NCI-H2171 (cell line): ENCODE measurements at regions not wholly inside any gene's neighbourhood (a gene's known extent, or its start where the extent isn't known, plus 50 kb on each side); places are given as distances from the start of the nearest gene placed in this dataset.

ENCODE experiments used
- DNase-seq: peaks from one replicate; lab custom pipeline; 2025; lab: John Stamatoyannopoulos, UW

DNA sequence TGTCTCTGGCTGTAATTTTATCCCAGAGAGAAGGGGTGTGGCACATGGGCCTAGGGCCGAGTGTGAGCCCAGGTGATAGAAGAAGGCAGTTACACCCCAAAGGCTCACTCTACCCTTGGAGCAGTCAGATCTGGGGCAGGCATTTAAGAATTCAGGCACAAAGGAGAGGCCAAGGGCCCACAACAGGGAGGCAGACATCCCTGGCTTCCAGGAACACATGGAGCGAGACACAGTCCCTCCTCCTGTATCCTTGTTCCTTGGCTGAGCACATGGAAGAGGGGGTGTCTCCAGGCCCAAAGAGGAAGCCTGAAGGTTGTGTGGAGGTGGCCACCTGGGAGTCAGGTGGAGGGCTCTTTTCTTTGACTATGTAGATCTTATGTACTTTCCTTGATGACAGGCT, 286.2 kb downstream of the RPS24 start:
- DNase-seq: no peak

GRCh38 chr10:78320506-78320905, 286.8 kb downstream of the RPS24 start:
- no peak for DNase-seq

GRCh38 chr10:78321000-78321399, 287.3 kb downstream of the RPS24 start:
- no peak for DNase-seq

GRCh38 chr10:78321500-78321899, 287.8 kb downstream of the RPS24 start:
- DNase-seq: no peak

DNA sequence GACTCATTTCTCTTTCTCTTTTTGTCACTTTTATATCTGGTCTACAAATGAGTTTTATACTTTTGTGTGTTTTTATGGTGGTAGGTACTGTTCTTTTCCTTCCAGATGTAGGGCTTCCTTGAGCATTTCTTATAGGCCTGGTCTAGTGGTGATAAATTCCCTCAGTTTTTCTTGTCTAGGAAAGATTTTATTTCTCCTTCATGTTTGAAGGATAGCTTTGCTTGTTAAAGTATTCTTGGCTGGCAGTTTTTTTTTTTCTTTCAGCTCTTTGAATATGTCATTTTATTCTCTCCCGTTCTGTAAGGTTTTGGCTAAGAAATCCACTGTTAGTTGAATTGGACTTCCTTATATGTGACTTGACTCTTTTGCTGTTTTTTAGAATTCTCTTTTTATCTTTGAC, 292.7 kb downstream of the RPS24 start:
- DNase-seq: no peak

GRCh38 chr10:78327778-78328591, 294.3 kb downstream of the RPS24 start:
- DNase-seq: no peak

- DNase-seq: no peak
Measured at GRCh38 chr10:78328592-78329404, 295.1 kb downstream of the RPS24 start.

DNA sequence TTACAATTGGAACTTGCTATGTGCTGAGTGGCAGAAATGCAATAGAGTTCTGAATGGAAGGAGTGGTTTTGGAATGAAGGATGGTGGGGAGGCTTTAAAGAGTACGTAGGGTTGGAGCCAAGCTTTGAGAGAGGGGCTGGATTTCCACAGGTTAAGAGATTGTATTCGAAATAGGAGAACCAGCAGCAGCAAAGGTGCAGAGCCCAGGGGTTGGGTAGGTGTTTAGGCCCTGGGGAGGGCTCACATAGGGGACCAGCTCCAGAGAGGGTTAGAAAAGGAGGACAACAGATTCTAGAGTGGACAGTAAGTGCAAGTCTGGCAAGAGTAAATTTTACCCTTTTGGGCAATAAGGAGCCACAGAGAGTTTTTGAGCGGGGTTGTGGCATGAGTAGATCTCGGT, 297.2 kb downstream of the RPS24 start:
- DNase-seq: no peak

- DNase-seq: no peak
Measured at GRCh38 chr10:78331391-78331922, 297.8 kb downstream of the RPS24 start.

- no peak for DNase-seq
Measured at GRCh38 chr10:78332012-78332411, 298.3 kb downstream of the RPS24 start.

GRCh38 chr10:78332657-78333056, 299.0 kb downstream of the RPS24 start:
- no peak for DNase-seq

- peak; percentile 37 for DNase-seq
Measured at GRCh38 chr10:78333362-78334143, 299.9 kb downstream of the RPS24 start.

GRCh38 chr10:78335371-78335690, 301.7 kb downstream of the RPS24 start:
- DNase-seq: no peak

DNA sequence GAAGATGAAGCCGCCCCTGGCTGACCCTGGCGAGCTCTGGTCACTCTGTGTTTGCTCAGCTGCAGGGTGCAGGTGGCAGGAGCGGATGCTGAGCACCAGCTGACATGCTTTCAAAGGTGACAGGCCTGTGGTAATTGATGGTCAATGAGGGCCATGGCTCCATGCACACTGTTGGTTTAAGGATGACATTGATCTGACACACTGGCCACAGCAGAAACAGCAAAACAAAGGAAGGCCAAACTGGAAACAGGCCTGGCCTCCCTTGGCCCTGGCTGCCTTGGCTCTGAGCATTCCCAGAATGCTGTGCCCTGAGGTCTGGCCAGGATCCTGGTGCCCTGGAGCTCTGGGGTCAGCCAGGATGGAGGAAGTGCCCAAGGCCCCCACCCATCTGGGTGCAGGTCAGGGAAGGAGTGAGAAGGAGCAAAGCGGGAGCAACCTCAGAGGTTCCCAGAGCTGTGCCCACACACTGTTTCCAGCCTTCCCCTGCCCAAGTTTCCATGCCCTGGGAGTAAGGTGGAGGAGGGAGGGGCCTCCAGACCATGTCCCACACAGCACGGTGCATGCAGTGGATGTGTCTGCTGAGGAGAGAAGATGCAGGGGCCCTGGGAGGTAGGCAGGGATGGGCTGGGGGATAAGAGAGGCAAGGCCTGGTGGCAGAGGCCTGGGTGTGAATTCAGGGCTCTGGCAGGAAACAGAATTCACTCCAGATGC, 302.2 kb downstream of the RPS24 start:
- no peak for DNase-seq

GRCh38 chr10:78336402-78336791, 302.7 kb downstream of the RPS24 start:
- DNase-seq: no peak

GRCh38 chr10:78337016-78337415, 303.4 kb downstream of the RPS24 start:
- no peak for DNase-seq

DNA sequence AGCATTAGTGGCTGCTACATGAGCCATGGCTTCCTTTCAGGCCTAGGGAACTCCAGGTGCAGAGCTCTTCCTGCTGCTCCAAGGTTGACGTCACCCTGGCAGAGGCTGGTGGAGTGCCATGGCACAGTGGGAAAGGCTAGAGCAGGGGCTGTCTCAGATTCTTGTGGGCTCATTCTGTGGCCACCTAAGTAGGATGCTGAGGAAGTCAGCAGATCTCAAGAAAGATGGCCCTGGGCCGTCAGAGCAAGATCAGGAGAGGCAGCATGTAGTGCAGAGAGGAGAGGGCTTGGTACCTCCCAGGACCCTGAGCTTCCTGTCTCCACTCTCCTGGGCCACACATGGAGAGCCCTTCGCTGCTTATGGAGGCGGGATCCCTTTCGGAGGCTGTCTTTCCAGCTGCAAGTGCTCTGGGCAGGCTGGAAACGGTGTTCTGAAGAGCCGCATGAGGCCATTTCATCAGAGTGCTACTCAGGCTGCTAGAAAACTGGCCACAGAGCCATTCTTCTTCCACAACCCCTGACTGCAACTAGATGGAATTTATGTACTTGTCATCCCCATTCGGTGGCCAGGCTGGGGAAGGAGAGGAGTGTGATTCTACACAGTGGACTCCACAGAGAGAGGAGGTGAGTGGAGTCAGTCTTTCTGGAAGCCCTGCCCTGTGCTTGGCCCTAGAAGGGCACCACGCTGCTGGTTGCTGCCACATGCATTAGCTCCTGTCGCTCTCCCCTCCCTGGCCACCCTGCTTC, 304.2 kb downstream of the RPS24 start:
- no peak for DNase-seq

DNA sequence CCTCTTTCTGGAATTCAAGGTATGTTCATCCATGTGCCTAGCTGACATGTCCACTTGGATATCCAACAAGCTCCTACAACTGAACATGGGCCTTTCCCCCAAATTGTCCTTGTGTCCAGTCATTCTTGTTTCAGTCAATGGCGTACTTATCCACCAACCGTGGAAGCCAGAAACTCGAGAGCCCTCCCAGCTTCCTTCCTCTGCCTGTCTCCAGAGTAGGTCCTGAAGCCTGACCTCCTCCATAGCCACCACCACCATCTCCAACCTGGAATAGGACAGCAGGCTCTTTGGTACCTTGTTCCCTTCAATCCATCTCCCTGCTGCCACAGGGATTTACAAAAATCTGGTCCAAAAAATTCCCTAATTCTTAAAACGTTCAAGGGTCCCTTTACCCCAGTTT, 305.1 kb downstream of the RPS24 start:
- no peak for DNase-seq

GRCh38 chr10:78339251-78339650, 305.6 kb downstream of the RPS24 start:
- no peak for DNase-seq

- no peak for DNase-seq
Measured at GRCh38 chr10:78341953-78342614, 308.4 kb downstream of the RPS24 start.
